GM13976 (cell line): ENCODE measurements at regions not wholly inside any gene's neighbourhood (a gene's known extent, or its start where the extent isn't known, plus 50 kb on each side); places are given as distances from the start of the nearest gene placed in this dataset.

Experiments used
- DNase-seq: peaks from one replicate; pipeline ENCODE4 v3.0.0; 2012; ENCODE audit warnings: low spot score
- CTCF ChIP-seq: IDR thresholded peaks from 2 replicates; pipeline ENCODE4 v1.5.1; 2012; ENCODE audit warnings: borderline replicate concordance, mild to moderate bottlenecking; ENCODE audit not compliant: insufficient read depth; ENCODE audit errors: extremely low read depth, missing control alignments, control extremely low read depth
- in situ Hi-C: fragments of 300-500 bp; cut with MboI; formaldehyde crosslinking; loops from one replicate; pipeline ENCODE4 v1.12.0; 2022; ENCODE audit warnings: low sequenced_read_pairs, mixed read lengths, inconsistent platforms; ENCODE audit not compliant: unreplicated experiment

- DNase-seq = no peak
- TF ChIP-seq CTCF = no peak
- in situ Hi-C loops = no loop called here
Observed at GRCh38 chr7:132691201-132691600, 114.9 kb upstream of the PLXNA4 start.

GRCh38 chr7:132690174-132690573, 113.9 kb upstream of the PLXNA4 start:
- DNase-seq = no peak
- in situ Hi-C loops = no loop called here
- TF ChIP-seq CTCF = no peak

- DNase-seq = no peak
- no peak for TF ChIP-seq CTCF
- in situ Hi-C loops = no loop called here
Observed at GRCh38 chr7:132687981-132688383, 111.7 kb upstream of the PLXNA4 start.

- DNase-seq = no peak
- no peak for TF ChIP-seq CTCF
- in situ Hi-C loops = no loop called here
Observed at GRCh38 chr7:132687016-132687415, 110.7 kb upstream of the PLXNA4 start.

- in situ Hi-C loops = no loop called here
- no peak for TF ChIP-seq CTCF
- DNase-seq = no peak
Observed at GRCh38 chr7:132685277-132685676, 109.0 kb upstream of the PLXNA4 start.

- in situ Hi-C loops = no loop called here
Observed at GRCh38 chr7:132683896-132684690, 107.8 kb upstream of the PLXNA4 start.

More at GRCh38 chr7:132683896-132684690, 107.8 kb upstream of the PLXNA4 start:
- TF ChIP-seq CTCF = no peak
- DNase-seq = no peak
